ENCODE measurements at regions not wholly inside any gene's neighbourhood (a gene's known extent, or its start where the extent isn't known, plus 50 kb on each side); places are given as distances from the start of the nearest gene placed in this dataset.

DNA sequence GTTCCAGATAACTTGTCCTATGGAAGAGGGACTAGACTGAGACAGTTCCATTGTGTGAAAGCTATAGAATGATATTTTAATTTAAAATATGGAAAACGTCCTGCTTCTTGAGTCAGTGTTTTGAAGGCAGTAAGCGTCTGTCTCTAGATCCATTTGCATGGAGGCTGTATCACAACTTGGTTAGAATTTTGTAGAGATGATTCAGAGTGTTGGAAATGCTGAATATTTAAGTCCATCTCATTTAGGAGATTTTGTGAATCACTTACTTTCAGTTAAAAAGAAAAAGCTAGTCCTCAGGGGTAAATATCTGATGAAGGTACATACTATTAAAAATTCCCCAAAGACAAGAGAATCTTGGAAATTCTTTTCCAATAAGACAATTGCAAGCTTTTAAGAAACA, 72.7 kb downstream of the FANCF start:
- DNase-seq (ENCODE audit: unreplicated experiment): no peak
- Mint-ChIP-seq H3K36me3 (ENCODE audit: insufficient read depth, unreplicated experiment) (no peaks in the 10 kb centered on the region), H3K9me3 (ENCODE audit: unreplicated experiment) (no peaks in the 10 kb centered on the region), H3K27me3 (ENCODE audit: insufficient read depth, unreplicated experiment) (peaks cover 54% of the 10 kb centered on the region), H3K4me1 (ENCODE audit: insufficient read depth, unreplicated experiment) (no peaks in the 10 kb centered on the region), H3K4me3 (ENCODE audit: unreplicated experiment) (no peak overlapping the region), H3K27ac (ENCODE audit: low read depth, unreplicated experiment) (no peak overlapping the region)
- BruUV-seq (replicated peaks): no TSS peak
- ChIA-PET CTCF (interaction anchor here (1.6 to 1.9 kb wide), 2 partner anchors 12 to 218 kb away, joined by 3 to 12 read pairs; no protein-coding TSS in a partner anchor), POLR2A (no interaction called here)
- intact Hi-C loops (cut with micrococcal nuclease): no loop called here
- TF ChIP-seq, protein P1, sequence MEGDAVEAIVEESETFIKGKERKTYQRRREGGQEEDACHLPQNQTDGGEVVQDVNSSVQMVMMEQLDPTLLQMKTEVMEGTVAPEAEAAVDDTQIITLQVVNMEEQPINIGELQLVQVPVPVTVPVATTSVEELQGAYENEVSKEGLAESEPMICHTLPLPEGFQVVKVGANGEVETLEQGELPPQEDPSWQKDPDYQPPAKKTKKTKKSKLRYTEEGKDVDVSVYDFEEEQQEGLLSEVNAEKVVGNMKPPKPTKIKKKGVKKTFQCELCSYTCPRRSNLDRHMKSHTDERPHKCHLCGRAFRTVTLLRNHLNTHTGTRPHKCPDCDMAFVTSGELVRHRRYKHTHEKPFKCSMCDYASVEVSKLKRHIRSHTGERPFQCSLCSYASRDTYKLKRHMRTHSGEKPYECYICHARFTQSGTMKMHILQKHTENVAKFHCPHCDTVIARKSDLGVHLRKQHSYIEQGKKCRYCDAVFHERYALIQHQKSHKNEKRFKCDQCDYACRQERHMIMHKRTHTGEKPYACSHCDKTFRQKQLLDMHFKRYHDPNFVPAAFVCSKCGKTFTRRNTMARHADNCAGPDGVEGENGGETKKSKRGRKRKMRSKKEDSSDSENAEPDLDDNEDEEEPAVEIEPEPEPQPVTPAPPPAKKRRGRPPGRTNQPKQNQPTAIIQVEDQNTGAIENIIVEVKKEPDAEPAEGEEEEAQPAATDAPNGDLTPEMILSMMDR (IDR thresholded peaks at IDR 0.05; ENCODE audit: unreplicated experiment): no peak

DNA sequence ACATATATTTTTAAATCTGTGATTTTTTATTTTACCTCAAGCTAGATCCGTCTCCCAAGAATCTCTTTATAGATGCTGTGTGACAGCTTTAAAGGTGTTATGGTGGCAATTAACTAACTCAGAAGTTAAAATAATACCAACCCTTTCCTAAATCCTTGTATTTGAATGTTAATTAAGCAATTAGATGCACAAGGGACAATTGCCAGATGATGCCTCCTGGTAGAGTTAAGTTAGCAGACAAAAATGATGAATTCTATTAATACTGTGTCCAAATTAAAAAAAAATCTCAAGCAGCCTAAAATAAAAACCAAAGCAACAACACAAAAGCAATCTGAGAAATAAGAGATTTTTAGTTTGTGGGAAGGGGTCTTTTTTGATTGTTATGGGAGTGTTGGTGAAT, 78.9 kb downstream of the FANCF start:
- intact Hi-C loops (cut with micrococcal nuclease): no loop called here
- no TSS peak for BruUV-seq (replicated peaks)
- H3K4me1 Mint-ChIP-seq (ENCODE audit: insufficient read depth, unreplicated experiment): no peaks in the 10 kb centered on the region
- peaks cover 82% of the 10 kb centered on the region for H3K27me3 Mint-ChIP-seq (ENCODE audit: insufficient read depth, unreplicated experiment)
- TF ChIP-seq, protein P1 (IDR thresholded peaks at IDR 0.05; ENCODE audit: unreplicated experiment): no peak
- H3K4me3 Mint-ChIP-seq (ENCODE audit: unreplicated experiment): no peak overlapping the region
- H3K36me3 Mint-ChIP-seq (ENCODE audit: insufficient read depth, unreplicated experiment): no peaks in the 10 kb centered on the region
- POLR2A ChIA-PET: interaction anchor here (0.6 kb wide), 1 partner anchor 220 kb away, joined by 3 read pairs; no protein-coding TSS in a partner anchor
- no peaks in the 10 kb centered on the region for H3K9me3 Mint-ChIP-seq (ENCODE audit: unreplicated experiment)
- DNase-seq (ENCODE audit: unreplicated experiment): no peak
- CTCF ChIA-PET: interaction anchor here (0.6 kb wide), 1 partner anchor 9 kb away, joined by 4 read pairs; no protein-coding TSS in a partner anchor
- H3K27ac Mint-ChIP-seq (ENCODE audit: low read depth, unreplicated experiment): no peak overlapping the region

GRCh38 chr11:22543261-22543660, 82.4 kb downstream of the FANCF start:
- TF ChIP-seq, protein P1 (IDR thresholded peaks at IDR 0.05; ENCODE audit: unreplicated experiment): no peak
- Mint-ChIP-seq H3K4me1 (ENCODE audit: insufficient read depth, unreplicated experiment) (no peaks in the 10 kb centered on the region), H3K36me3 (ENCODE audit: insufficient read depth, unreplicated experiment) (no peaks in the 10 kb centered on the region), H3K27ac (ENCODE audit: low read depth, unreplicated experiment) (no peak overlapping the region), H3K9me3 (ENCODE audit: unreplicated experiment) (no peaks in the 10 kb centered on the region), H3K27me3 (ENCODE audit: insufficient read depth, unreplicated experiment) (peaks cover 69% of the 10 kb centered on the region), H3K4me3 (ENCODE audit: unreplicated experiment) (no peak overlapping the region)
- no TSS peak for BruUV-seq (replicated peaks)
- POLR2A ChIA-PET: no interaction called here
- intact Hi-C loops (cut with micrococcal nuclease): no loop called here
- no peak for DNase-seq (ENCODE audit: unreplicated experiment)
- CTCF ChIA-PET: interaction anchor here (0.6 to 1.8 kb wide), 4 partner anchors 10 to 244 kb away, joined by 3 to 8 read pairs (median 6); no protein-coding TSS in a partner anchor

GRCh38 chr11:22539821-22540256, 85.8 kb downstream of the FANCF start:
- ChIA-PET POLR2A (no interaction called here), CTCF (interaction anchor here (0.6 to 3.5 kb wide), 42 partner anchors 9 to 295 kb away, joined by 3 to 60 read pairs (median 4); partner anchors contain the start of gene SLC17A6)
- Mint-ChIP-seq H3K27ac (ENCODE audit: low read depth, unreplicated experiment) (no peak overlapping the region), H3K9me3 (ENCODE audit: unreplicated experiment) (no peaks in the 10 kb centered on the region), H3K36me3 (ENCODE audit: insufficient read depth, unreplicated experiment) (no peaks in the 10 kb centered on the region), H3K4me3 (ENCODE audit: unreplicated experiment) (no peak overlapping the region), H3K4me1 (ENCODE audit: insufficient read depth, unreplicated experiment) (no peaks in the 10 kb centered on the region), H3K27me3 (ENCODE audit: insufficient read depth, unreplicated experiment) (peaks cover 42% of the 10 kb centered on the region)
- TF ChIP-seq, protein P1 (IDR thresholded peaks at IDR 0.05; ENCODE audit: unreplicated experiment): peak; percentile 65
- BruUV-seq (replicated peaks): no TSS peak
- DNase-seq (ENCODE audit: unreplicated experiment): peak; percentile 51
- intact Hi-C loops (cut with micrococcal nuclease): loop anchor here (1.0 kb wide), 3 partner anchors 113 to 247 kb away; no protein-coding TSS in a partner anchor

Data from MCF 10A (cell line).